ENCODE measurements at regions not wholly inside any gene's neighbourhood (a gene's known extent, or its start where the extent isn't known, plus 50 kb on each side); places are given as distances from the start of the nearest gene placed in this dataset.
"Not testable (repeated sequence)": the region's sequence is repeated elsewhere in the genome, so short reads cannot be mapped to it uniquely, and the experiment has no call there.

DNA sequence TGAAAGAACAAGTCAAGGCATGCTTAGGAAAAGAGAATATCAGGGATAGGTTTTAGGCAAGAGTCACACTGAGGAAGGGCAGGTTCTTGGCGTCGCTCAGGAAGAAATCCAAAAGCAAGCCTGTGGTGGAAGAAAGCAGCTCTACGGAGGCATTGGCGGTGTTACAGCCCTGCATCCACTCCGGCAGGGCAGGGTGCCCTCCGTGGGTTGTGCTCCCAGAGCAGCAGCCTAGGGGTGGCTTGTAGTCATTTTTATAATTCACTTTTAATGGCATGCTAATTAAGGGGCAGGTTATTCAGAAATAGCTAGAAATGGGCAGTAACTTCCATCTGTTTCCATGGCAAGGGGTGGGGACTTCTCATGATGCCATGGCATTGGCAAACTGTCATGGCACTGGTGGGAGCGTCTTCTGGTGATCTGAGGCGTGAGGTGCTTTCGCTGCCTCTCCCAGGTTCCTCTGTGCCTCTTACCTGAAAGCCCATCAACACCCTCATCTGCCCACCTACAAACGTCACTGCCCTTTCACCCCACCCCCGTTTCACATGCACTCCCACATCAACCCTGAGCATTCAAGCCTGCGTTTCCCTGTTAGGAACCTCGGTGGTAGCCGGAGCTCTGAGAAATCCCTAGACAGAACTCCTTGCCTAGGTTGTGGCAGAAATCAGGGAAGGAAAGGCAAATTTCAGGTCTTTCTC, 1763.8 kb upstream of the TPTE start:
- peak; percentile 0 for DNase-seq (ENCODE audit: low spot score)

GRCh38 chr21:8758921-8759367, 1762.4 kb upstream of the TPTE start:
- DNase-seq (ENCODE audit: low spot score), result not testable (repeated sequence)

DNA sequence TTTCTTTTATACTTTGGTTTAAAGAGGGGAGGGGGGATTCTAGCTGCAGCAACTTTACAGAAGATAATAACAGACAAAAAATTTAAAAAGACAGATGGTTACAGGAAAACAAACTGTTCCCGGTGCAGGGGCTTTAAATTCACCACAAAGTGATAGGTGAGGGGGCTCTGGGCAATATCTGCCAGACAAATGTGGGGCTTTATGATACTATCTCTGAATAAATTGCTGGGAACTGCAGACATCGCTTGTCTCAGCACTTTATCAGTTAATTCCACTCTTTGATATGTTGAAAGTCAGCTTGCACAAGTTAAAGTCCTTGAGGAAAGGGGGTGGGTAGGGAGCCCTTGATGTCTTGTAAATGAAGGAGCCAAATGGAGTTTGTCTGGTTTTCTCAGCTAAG, 1759.1 kb upstream of the TPTE start:
- peak; percentile 1 for DNase-seq (ENCODE audit: low spot score)

DNA sequence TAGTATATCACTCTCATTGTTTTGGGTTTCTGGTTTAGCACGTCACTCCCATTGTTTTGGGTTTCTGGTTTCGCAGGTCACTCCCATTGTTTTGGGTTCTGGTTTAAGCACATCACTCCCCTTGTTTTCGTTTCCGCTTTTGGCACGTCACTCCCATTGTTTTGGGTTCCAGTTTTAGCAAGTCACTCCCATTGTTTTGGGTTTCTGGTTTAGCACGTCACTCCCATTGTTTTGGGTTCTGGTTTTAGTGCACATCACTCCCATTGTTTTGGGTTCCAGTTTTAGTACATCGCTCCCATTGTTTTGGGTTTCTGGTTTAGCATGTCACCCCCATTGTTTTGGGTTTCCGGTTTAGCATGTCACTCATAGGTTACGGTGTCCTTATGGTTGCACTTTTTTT, 1757.0 kb upstream of the TPTE start:
- not testable (repeated sequence) for DNase-seq (ENCODE audit: low spot score)

DNA sequence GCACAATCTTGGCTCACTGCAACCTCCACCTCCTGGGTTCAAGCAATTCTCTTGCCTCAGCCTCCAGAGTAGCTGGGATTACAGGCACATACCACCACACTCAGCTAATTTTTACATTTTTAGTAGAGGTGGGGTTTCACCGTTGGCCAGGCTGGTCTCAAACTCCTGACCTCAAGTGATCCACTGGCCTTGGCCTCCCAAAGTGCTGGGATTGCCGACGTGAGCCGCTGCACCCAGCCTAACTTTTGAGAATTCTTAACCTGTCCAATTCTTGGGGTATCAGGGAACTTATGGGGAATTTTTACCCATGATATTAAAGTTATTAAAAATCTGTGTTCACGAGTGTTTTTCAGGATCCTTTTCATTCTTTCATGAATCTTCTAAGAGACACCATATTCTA, 1755.2 kb upstream of the TPTE start:
- DNase-seq (ENCODE audit: low spot score), result not testable (repeated sequence)

- DNase-seq (ENCODE audit: low spot score), result not testable (repeated sequence)
Observed at GRCh38 chr21:8772910-8773514, 1748.4 kb upstream of the TPTE start.

DNA sequence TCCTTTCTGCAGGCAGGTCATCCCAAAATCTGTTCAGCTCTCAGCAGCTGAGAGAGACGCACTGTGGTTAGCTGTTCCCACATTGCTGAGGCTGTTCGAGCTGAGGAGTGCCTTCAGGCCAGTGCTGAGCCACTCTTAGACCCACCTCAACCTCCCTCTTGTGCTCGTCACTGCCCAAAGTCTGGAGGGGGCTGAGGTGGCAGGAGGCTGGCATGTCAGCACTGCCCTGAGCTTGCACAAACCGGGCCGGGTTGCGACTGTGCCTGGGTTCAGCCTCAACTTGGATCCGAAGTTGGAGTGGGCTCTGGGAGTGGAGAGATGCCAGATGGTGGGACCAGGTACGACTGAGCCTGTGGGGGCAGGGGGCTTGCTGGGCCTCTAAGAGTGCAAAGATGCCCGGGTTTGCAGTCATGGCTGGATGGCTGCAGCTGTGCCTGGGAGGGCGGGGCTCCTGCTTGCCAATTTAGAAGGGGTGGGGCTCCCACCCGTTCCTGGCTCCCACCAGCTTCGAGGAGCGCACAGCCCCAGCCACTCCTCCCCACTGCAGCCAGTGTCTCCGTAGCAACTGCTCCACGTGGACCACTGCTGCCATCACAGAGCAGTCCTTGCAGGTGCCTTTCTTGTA, 1745.7 kb upstream of the TPTE start:
- DNase-seq (ENCODE audit: low spot score), result not testable (repeated sequence)

GRCh38 chr21:8777260-8777659, 1744.1 kb upstream of the TPTE start:
- DNase-seq (ENCODE audit: low spot score), result not testable (repeated sequence)

GRCh38 chr21:8778323-8779085, 1742.9 kb upstream of the TPTE start:
- DNase-seq (ENCODE audit: low spot score), result not testable (repeated sequence)

- not testable (repeated sequence) for DNase-seq (ENCODE audit: low spot score)
Observed at GRCh38 chr21:8812840-8813239, 1708.5 kb upstream of the TPTE start.

- not testable (repeated sequence) for DNase-seq (ENCODE audit: low spot score)
Observed at GRCh38 chr21:8834264-8834663, 1687.1 kb upstream of the TPTE start.
